OCI-LY7 (cell line): ENCODE measurements at regions not wholly inside any gene's neighbourhood (a gene's known extent, or its start where the extent isn't known, plus 50 kb on each side); places are given as distances from the start of the nearest gene placed in this dataset.

Experiments used
- EZH2phosphoT487 ChIP-seq: fragments of 200-600 bp; sonication (generic); IDR thresholded peaks from 2 replicates; pipeline ENCODE4 v1.6.1; 2018; ENCODE audit warnings: low read depth, borderline replicate concordance, mild to moderate bottlenecking, mixed run types, antibody characterized with exemption, low read length, moderate library complexity, mixed read lengths
- TF ChIP-seq, protein P1 (sequence below): fragments of 200-600 bp; sonication (generic); conservative IDR thresholded peaks from 2 replicates; pipeline ENCODE4 v1.5.1; 2014; ENCODE audit warnings: mild to moderate bottlenecking, antibody characterized with exemption, low read length, moderate library complexity, mixed read lengths

DNA sequence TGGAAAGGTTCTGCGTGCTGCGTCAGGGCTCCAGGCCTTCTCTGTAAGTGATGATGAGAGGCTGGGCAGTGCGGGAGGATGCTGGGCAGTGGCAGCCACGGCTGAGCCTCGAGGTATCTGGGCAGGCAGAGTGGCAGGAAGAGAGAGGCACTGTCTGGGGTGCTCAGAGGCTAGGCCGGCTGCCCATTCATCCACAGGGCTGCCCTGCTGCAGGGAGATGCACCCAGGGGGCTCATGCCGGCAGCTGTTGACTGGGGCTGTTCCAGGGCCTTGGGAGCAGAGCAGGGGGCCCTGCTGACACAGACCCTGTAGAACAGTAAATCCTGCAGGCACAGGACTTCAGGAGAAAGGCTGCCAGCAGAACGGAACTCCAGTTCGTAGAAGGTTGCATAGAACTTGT, 88.8 kb downstream of the BOD1 start:
- TF ChIP-seq, protein P1, sequence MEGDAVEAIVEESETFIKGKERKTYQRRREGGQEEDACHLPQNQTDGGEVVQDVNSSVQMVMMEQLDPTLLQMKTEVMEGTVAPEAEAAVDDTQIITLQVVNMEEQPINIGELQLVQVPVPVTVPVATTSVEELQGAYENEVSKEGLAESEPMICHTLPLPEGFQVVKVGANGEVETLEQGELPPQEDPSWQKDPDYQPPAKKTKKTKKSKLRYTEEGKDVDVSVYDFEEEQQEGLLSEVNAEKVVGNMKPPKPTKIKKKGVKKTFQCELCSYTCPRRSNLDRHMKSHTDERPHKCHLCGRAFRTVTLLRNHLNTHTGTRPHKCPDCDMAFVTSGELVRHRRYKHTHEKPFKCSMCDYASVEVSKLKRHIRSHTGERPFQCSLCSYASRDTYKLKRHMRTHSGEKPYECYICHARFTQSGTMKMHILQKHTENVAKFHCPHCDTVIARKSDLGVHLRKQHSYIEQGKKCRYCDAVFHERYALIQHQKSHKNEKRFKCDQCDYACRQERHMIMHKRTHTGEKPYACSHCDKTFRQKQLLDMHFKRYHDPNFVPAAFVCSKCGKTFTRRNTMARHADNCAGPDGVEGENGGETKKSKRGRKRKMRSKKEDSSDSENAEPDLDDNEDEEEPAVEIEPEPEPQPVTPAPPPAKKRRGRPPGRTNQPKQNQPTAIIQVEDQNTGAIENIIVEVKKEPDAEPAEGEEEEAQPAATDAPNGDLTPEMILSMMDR, result no peak
- TF ChIP-seq EZH2phosphoT487, result no peak
